ENCODE measurements at regions not wholly inside any gene's neighbourhood (a gene's known extent, or its start where the extent isn't known, plus 50 kb on each side); places are given as distances from the start of the nearest gene placed in this dataset.

DNA sequence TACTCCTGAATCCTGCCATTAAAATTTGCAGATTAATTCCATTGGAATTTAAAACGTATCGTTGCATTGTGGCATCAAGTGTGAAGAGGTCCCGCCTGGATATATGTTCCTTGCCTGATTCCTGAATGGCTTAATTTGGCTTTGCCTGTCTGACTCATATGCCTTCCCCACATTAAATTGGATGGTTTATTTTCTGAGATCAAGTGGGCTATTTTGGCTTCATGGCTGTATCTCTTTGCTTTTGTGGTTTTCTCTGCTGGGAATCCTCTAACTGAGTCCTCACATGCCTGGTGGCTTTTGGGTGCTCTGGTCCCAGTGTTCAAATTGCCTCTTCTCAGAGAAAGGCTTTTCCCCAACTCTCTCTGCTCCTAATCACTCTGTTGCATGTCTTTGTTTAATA lies 127.9 kb upstream of the DYRK2 start:
- H3K27ac ChIP-seq, result no peak overlapping the region
- TF ChIP-seq CTCF (IDR thresholded peaks at IDR 0.05) (no peak), ZFX (IDR thresholded peaks at IDR 0.05; ENCODE audit: borderline replicate concordance) (no peak)

DNA sequence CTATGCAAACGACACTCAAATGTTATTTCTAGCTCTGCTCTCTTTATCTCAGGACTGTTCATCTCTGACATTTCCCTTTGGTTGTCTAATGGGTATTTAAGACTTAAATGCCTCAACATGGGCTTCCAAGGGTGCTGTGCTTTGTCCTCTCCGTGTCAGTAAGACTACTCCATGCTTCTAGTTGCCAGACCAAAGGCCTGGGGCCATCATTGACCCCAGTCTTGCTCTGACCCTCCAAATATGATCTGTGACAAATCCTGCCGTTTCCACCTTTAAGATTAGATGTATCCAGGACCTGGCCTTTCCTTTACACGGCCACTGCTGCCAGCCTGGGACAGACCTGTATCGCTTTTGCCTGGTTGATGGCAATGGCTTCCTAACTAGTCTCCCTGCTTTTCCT lies 126.3 kb upstream of the DYRK2 start:
- TF ChIP-seq ZFX (IDR thresholded peaks at IDR 0.05; ENCODE audit: borderline replicate concordance) (no peak), CTCF (IDR thresholded peaks at IDR 0.05) (no peak)
- no peak overlapping the region for H3K27ac ChIP-seq

GRCh38 chr12:67523538-67523937 lies 125.0 kb upstream of the DYRK2 start:
- no peak overlapping the region for H3K27ac ChIP-seq
- TF ChIP-seq ZFX (IDR thresholded peaks at IDR 0.05; ENCODE audit: borderline replicate concordance) (no peak), CTCF (IDR thresholded peaks at IDR 0.05) (no peak)

DNA sequence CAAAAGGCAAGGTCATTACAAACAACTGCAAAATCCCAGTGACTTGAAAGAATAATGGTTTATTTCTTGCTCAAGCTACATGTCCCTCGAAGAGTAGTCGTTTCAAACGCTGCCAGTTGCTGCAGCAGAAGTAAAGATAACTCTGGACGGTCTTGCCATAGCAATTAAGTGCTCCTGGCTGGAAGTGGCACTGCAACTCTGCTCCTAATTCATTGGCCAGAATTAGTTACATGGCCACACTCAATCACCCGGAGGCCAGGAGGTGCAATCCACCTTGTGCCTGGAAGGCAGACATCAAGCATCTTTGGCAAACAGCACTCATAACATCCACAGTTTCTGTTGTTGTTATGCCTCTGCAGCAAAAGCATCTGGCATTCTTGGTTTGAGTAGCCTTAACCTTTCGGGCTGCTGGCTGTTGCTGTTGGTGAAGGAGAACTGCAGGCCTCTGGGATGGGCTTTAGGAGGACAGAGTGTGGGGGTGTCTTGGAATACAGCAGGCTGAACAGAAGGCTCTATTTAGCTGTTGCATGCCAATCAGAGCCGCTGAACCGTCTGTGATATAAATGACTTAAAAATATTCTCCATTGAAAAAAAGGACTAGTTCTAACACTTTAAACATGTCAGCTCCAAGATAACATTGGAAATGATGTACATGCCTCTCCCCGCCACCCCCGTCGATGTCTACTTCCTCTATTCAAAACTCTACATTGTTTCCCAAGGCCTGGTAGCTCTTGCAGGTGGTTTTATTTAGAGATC lies 123.5 kb upstream of the DYRK2 start:
- TF ChIP-seq CTCF (IDR thresholded peaks at IDR 0.05) (no peak), ZFX (IDR thresholded peaks at IDR 0.05; ENCODE audit: borderline replicate concordance) (no peak)
- H3K27ac ChIP-seq, result no peak overlapping the region

DNA sequence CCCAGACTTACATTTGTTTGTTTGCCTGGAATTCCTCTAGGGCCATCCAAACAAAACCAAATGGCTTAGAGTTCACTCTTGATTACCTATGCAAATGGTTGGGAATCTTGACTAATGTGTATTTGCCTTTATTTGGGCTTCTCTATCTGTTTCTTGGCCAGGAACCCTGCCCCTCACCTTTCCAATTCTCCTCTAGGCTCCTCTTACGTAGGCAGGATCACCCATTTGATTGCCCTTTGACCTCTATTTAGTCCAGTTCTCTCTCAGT lies 123.0 kb upstream of the DYRK2 start:
- TF ChIP-seq CTCF (IDR thresholded peaks at IDR 0.05) (no peak), ZFX (IDR thresholded peaks at IDR 0.05; ENCODE audit: borderline replicate concordance) (no peak)
- H3K27ac ChIP-seq, result no peak overlapping the region

- no peak for TF ChIP-seq CTCF (IDR thresholded peaks at IDR 0.05)
- no peak for TF ChIP-seq ZFX (IDR thresholded peaks at IDR 0.05; ENCODE audit: borderline replicate concordance)
- H3K27ac ChIP-seq, result no peak overlapping the region
These were observed 122.4 kb upstream of the DYRK2 start for GRCh38 chr12:67526129-67526528.

DNA sequence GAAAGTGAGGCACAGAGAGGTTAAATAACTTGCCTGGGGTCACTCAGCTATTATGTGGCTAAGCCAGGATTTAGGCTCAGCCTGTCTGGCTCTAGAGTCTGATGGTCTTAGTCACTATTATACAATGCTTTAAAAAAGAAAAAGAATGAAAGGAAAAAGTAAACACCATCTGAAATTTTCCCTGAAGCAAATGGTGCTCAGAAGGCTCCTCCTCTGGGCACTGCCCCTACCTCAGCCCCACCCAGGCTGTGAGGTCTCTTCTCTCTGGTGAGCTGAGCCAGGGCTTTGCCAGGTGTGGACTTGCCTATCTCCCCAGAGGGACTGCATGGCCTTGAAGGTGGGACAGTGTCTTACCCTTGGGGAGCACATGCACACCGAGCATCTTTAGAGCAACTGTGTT lies 117.5 kb upstream of the DYRK2 start:
- TF ChIP-seq ZFX (IDR thresholded peaks at IDR 0.05; ENCODE audit: borderline replicate concordance) (no peak), CTCF (IDR thresholded peaks at IDR 0.05) (no peak)
- no peak overlapping the region for H3K27ac ChIP-seq

Measured in 22Rv1 (cell line).